Ishikawa (cell line): ENCODE measurements at regions not wholly inside any gene's neighbourhood (a gene's known extent, or its start where the extent isn't known, plus 50 kb on each side); places are given as distances from the start of the nearest gene placed in this dataset.

Experiments
- TAF1 ChIP-seq: IDR thresholded peaks from 2 replicates; pipeline ENCODE4 v1.6.1; 2012; ENCODE audit warnings: low read depth, mild to moderate bottlenecking
- TF ChIP-seq, protein P1 (sequence below): IDR thresholded peaks from 2 replicates; pipeline ENCODE4 v1.6.1; 2012

- TF ChIP-seq, protein P1, sequence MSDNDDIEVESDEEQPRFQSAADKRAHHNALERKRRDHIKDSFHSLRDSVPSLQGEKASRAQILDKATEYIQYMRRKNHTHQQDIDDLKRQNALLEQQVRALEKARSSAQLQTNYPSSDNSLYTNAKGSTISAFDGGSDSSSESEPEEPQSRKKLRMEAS = no peak
- no peak for TF ChIP-seq TAF1
Observed at GRCh38 chr7:121555558-121555957, 159.4 kb upstream of the FAM3C start.
